Retinal pigment epithelial cell (primary cell): ENCODE measurements at regions not wholly inside any gene's neighbourhood (a gene's known extent, or its start where the extent isn't known, plus 50 kb on each side); places are given as distances from the start of the nearest gene placed in this dataset.

Experiments
- DNase-seq: peaks from one replicate; pipeline ENCODE4 v3.0.0-alpha.2; 2010; ENCODE audit warnings: low read depth
- H3K4me3 ChIP-seq: 2 replicates; pipeline ENCODE4 v1.5.1; 2011; ENCODE audit warnings: mild to moderate bottlenecking, low read length, control low read depth, moderate library complexity
- TF ChIP-seq, protein P1 (sequence below): conservative IDR thresholded peaks from 2 replicates; pipeline ENCODE4 v1.5.1; 2011; ENCODE audit warnings: low read depth, low read length, control low read depth, inconsistent platforms

DNA sequence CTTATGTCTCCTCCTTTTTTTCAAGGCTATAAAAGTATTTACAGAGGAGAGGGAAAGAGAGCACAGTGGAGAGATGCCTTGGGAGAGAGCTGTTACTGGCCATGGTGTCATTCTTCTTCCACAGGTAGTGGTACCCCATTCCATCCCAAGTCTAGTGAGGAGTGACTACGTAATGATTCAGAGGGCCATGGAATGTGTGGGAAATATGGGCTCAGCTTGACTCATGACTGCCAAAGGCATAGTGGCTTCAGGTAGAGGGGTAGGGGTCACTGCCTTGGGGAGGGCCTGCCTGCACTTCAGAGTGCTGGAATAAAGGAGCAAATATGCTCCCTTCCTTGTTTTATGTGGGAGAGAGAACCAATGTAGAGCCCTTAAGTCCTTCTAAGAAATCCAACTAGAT is 620.6 kb downstream of the IRS1 start:
- no peak for DNase-seq
- TF ChIP-seq, protein P1, sequence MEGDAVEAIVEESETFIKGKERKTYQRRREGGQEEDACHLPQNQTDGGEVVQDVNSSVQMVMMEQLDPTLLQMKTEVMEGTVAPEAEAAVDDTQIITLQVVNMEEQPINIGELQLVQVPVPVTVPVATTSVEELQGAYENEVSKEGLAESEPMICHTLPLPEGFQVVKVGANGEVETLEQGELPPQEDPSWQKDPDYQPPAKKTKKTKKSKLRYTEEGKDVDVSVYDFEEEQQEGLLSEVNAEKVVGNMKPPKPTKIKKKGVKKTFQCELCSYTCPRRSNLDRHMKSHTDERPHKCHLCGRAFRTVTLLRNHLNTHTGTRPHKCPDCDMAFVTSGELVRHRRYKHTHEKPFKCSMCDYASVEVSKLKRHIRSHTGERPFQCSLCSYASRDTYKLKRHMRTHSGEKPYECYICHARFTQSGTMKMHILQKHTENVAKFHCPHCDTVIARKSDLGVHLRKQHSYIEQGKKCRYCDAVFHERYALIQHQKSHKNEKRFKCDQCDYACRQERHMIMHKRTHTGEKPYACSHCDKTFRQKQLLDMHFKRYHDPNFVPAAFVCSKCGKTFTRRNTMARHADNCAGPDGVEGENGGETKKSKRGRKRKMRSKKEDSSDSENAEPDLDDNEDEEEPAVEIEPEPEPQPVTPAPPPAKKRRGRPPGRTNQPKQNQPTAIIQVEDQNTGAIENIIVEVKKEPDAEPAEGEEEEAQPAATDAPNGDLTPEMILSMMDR, result no peak
- H3K4me3 ChIP-seq, result no peak overlapping the region

DNA sequence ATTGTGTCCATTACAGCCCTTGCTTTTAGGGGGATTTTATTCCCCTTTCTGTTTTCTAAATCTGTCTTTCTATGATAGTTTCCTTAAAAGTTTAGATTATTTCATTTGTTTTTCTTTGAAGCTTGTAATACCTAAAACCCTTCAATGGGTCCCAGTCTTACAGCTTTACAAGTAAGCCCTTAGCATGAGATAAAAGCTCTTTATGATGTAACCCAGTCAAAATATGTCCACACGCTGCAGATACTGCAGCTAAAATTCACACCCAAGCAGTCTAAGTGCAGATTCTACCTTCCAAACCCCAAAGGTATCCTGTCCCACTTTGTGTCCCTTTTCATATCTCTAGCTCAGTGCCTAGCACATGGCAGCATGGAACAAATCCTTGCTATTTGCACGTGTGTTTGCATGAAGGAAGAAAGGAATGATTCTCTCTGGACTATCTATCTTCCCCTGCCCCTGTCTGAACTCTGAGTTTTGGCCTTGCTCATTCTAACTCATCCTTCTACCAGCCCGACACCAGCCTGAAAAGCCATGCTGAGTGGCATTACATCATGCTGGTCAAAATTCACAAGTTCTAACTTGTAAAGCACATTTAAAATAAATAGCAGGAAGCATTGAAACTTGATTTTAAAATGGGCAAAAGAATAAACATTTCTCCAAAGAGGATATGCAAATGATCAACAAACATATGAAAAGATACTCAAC is 623.2 kb downstream of the IRS1 start:
- TF ChIP-seq, protein P1, result no peak
- no peak overlapping the region for H3K4me3 ChIP-seq
- no peak for DNase-seq

DNA sequence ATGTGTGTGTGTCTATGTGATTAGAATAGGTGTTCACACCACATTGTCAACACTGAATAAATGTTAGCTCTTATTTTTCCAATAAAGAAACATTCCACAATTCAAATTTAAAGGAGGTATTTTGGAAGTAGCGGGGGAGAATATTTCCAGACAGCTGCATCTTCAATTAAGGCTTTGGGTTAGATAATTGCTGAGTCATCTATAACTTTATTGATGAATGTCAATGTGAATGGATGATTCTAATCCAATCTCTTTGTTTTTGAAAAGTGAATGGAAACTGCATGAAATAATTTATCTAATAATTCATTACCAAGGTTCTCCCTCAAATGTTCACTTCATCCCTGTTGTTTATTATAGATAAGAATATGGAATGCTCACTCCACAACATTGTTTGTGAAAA is 625.2 kb downstream of the IRS1 start:
- no peak overlapping the region for H3K4me3 ChIP-seq
- DNase-seq, result no peak
- TF ChIP-seq, protein P1, result no peak

DNA sequence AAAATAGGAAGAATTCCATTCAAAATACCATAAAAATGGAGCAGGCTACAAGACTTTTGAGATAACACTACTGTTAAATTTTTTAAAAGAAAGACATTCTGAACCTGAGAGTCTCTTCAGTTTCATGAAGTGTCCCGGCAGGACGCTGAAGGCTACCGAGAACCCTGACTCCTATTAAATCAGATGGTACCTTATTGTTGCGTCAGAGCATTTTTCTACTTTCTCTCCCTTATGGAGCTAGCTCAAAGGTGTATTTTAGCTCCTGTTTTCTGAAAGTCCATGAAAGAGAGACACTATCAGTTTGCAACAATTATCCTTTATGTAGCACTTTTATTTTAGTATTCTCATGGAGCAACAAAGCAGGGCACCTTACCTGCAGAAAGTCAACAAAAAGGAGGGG is 626.7 kb downstream of the IRS1 start:
- no peak overlapping the region for H3K4me3 ChIP-seq
- DNase-seq, result no peak
- TF ChIP-seq, protein P1, result no peak

DNA sequence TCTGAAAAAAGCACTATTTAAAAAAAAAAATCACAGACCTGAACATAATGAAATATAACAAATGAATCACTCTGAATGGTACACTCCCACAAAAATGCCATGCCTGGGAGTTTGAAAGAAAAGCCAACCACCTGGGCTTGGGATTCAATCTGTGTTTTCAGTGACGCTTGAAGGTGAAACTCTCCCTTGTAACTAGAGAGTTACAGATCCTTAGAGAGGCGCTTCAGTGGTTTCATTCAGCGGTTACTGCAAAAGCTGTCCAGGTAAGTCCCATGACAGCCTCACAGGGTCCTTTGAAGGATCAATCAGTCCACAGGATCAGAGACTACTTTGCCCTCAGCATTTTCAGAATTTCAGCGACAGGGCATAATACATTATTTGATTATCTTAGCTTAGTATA is 627.3 kb downstream of the IRS1 start:
- no peak for DNase-seq
- no peak overlapping the region for H3K4me3 ChIP-seq
- TF ChIP-seq, protein P1, result no peak

DNA sequence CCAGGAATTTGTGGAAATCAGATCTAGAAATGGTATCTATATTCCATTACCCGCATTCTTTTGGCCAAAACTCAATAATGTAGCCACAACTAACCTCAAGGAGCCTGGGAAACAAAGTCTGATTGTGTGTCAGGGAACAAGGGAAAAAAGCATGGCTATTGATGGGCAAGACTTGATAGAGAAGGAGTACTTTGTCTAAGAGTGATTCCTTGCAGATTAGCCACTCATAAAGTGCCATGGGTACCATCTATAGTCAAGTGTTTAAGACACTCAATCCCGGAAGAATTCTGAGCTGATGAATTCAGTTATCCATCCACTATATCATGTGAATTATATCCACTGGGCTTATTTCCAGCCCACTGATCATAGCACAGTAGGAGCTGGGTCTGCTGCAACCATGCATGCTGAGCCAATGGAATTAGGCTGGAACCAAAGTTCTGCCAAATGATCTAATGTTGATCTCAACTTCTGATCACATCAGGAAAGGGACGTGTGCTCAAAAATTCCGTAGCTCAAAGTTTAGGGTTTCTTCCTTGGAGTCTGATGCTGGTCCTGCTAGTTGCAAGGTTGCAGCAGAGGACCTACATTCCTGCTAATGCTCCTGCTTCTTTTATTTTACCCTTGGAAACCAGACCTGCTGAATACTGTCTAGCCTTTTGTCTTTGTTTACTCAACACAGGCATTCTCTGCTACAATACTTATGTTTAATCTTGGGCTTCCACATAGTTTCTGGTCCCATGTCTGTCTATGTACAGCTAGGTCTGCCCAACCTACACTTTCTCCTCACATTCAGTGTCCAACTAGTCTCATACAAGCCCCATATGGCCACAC is 629.7 kb downstream of the IRS1 start:
- no peak for DNase-seq
- TF ChIP-seq, protein P1, result no peak
- H3K4me3 ChIP-seq, result no peak overlapping the region
